ENCODE measurements at regions not wholly inside any gene's neighbourhood (a gene's known extent, or its start where the extent isn't known, plus 50 kb on each side); places are given as distances from the start of the nearest gene placed in this dataset.
"Not testable (repeated sequence)": the region's sequence is repeated elsewhere in the genome, so short reads cannot be mapped to it uniquely, and the experiment has no call there.

GRCh38 chr1:86633306-86633838 is 71.0 kb upstream of the SH3GLB1 start:
- DNase-seq (ENCODE audit: low read depth in 2 of 2) = not testable (repeated sequence)

GRCh38 chr1:86633921-86634320 is 70.5 kb upstream of the SH3GLB1 start:
- no peak for DNase-seq (ENCODE audit: low read depth in 2 of 2)

- DNase-seq (ENCODE audit: low read depth in 2 of 2) = no peak
These were observed 67.5 kb upstream of the SH3GLB1 start for GRCh38 chr1:86636898-86637297.

GRCh38 chr1:86640161-86640670 is 64.2 kb upstream of the SH3GLB1 start:
- no peak for DNase-seq (ENCODE audit: low read depth in 2 of 2)

- no peak for DNase-seq (ENCODE audit: low read depth in 2 of 2)
These were observed 63.1 kb upstream of the SH3GLB1 start for GRCh38 chr1:86641318-86641717.

GRCh38 chr1:86644655-86645054 is 59.7 kb upstream of the SH3GLB1 start:
- DNase-seq (ENCODE audit: low read depth in 2 of 2) = not testable (repeated sequence)

GRCh38 chr1:86645851-86646250 is 58.5 kb upstream of the SH3GLB1 start:
- no peak for DNase-seq (ENCODE audit: low read depth in 2 of 2)

- DNase-seq (ENCODE audit: low read depth in 2 of 2) = no peak
These were observed 58.1 kb upstream of the SH3GLB1 start for GRCh38 chr1:86646256-86646655.

GRCh38 chr1:86648255-86648654 is 56.1 kb upstream of the SH3GLB1 start:
- peak; percentile 23 to 38 for DNase-seq (ENCODE audit: low read depth in 2 of 2)

GRCh38 chr1:86649618-86650017 is 54.8 kb upstream of the SH3GLB1 start:
- DNase-seq (ENCODE audit: low read depth in 2 of 2) = no peak

- no peak for DNase-seq (ENCODE audit: low read depth in 2 of 2)
These were observed 54.3 kb upstream of the SH3GLB1 start for GRCh38 chr1:86650065-86650464.

Measured in fibroblast of skin of left quadriceps (primary cell).